ENCODE measurements at regions not wholly inside any gene's neighbourhood (a gene's known extent, or its start where the extent isn't known, plus 50 kb on each side); places are given as distances from the start of the nearest gene placed in this dataset.

DNA sequence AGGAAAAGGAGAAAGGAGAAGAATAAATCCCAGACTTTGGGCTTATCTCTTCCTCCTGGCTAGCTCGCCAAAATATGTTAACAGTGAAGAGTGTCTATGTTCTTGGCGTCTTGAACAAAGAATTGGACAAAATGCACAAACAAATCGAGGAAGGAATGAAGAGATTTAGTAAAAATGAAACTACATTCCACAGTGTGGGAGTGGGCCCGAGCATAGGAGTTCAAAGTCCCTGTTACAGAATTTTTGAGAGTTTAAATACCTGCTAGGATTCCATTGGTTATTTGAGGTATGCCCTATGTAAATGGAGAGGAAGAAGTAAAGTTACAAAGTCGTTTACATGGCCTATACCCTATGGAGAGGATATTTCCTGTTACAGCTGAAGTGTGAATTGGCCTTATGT, 525.1 kb upstream of the CNTN5 start:
- H3K4me1 ChIP-seq (ENCODE audit: insufficient read depth, low read length), result no peaks in the 10 kb centered on the region
- no peak overlapping the region for H3K4me3 ChIP-seq (ENCODE audit: insufficient read depth, low read length)
- no peak overlapping the region for H3K27ac ChIP-seq (ENCODE audit: low read depth, low read length)
- H3K4me2 ChIP-seq (ENCODE audit: insufficient read depth, low read length), result no peak overlapping the region
- TF ChIP-seq, protein P1, sequence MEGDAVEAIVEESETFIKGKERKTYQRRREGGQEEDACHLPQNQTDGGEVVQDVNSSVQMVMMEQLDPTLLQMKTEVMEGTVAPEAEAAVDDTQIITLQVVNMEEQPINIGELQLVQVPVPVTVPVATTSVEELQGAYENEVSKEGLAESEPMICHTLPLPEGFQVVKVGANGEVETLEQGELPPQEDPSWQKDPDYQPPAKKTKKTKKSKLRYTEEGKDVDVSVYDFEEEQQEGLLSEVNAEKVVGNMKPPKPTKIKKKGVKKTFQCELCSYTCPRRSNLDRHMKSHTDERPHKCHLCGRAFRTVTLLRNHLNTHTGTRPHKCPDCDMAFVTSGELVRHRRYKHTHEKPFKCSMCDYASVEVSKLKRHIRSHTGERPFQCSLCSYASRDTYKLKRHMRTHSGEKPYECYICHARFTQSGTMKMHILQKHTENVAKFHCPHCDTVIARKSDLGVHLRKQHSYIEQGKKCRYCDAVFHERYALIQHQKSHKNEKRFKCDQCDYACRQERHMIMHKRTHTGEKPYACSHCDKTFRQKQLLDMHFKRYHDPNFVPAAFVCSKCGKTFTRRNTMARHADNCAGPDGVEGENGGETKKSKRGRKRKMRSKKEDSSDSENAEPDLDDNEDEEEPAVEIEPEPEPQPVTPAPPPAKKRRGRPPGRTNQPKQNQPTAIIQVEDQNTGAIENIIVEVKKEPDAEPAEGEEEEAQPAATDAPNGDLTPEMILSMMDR (IDR thresholded peaks at IDR 0.05; ENCODE audit: extremely low read depth, low read depth, low read length), result no peak
- no peaks in the 10 kb centered on the region for H3K27me3 ChIP-seq (ENCODE audit: insufficient read depth, low read length)
- H3K9me3 ChIP-seq (ENCODE audit: low read depth, low read length), result no peaks in the 10 kb centered on the region
- no peaks in the 10 kb centered on the region for H4K20me1 ChIP-seq (ENCODE audit: insufficient read depth, low read length)
- H3K36me3 ChIP-seq (ENCODE audit: insufficient read depth, low read length), result no peaks in the 10 kb centered on the region
- DNase-seq (ENCODE audit: insufficient read length, low spot score, missing footprints), result no peak
- H3K79me2 ChIP-seq (ENCODE audit: insufficient read depth, low read length), result no peaks in the 10 kb centered on the region
- no peak overlapping the region for H2AFZ ChIP-seq (ENCODE audit: low read length)

DNA sequence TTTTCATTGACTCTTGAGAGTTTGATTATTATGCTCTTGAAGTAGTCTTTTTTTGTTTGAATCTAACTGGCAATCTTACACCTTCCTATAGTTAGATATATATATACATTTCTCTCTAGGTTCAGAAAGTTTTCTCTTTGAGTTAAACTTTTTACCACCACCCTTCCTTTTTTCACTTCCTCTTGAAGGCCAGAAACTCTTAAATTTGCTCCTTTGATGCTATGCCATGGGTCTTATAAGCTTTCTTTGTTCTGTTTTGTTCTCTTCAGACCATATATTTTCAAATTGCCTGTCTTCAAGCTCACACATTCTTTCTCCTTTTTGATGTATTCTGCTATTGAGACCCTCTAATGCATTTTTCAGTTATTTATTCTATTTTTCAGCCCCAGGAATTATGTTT, 513.5 kb upstream of the CNTN5 start:
- Histone ChIP-seq H2AFZ (ENCODE audit: low read length) (no peak overlapping the region), H3K36me3 (ENCODE audit: insufficient read depth, low read length) (no peaks in the 10 kb centered on the region), H3K4me2 (ENCODE audit: insufficient read depth, low read length) (no peak overlapping the region), H3K27ac (ENCODE audit: low read depth, low read length) (no peak overlapping the region), H3K4me1 (ENCODE audit: insufficient read depth, low read length) (no peaks in the 10 kb centered on the region), H3K79me2 (ENCODE audit: insufficient read depth, low read length) (no peaks in the 10 kb centered on the region), H4K20me1 (ENCODE audit: insufficient read depth, low read length) (no peaks in the 10 kb centered on the region), H3K27me3 (ENCODE audit: insufficient read depth, low read length) (no peaks in the 10 kb centered on the region), H3K4me3 (ENCODE audit: insufficient read depth, low read length) (no peak overlapping the region), H3K9me3 (ENCODE audit: low read depth, low read length) (no peaks in the 10 kb centered on the region)
- DNase-seq (ENCODE audit: insufficient read length, low spot score, missing footprints), result no peak
- TF ChIP-seq, protein P1 (IDR thresholded peaks at IDR 0.05; ENCODE audit: extremely low read depth, low read depth, low read length), result no peak

DNA sequence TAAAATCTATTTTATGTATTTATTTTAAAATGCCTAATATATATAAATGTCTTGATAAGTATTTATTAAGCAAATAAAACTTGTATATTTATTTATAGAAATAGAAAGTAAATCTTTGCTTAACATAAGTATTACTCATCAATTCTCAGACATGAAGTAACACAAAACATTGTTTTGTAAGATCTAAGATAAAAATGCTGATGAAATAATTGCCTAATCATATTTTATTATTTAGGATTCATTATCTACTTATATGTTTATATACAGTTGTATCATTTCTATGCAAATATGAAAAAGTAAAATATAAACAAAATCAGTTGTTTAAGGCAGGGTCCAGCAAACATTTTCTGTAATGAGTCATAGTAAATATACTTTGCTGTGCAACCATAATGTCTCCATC, 507.8 kb upstream of the CNTN5 start:
- Histone ChIP-seq H3K9me3 (ENCODE audit: low read depth, low read length) (no peaks in the 10 kb centered on the region), H3K79me2 (ENCODE audit: insufficient read depth, low read length) (no peaks in the 10 kb centered on the region), H3K4me1 (ENCODE audit: insufficient read depth, low read length) (no peaks in the 10 kb centered on the region), H3K4me3 (ENCODE audit: insufficient read depth, low read length) (no peak overlapping the region), H3K36me3 (ENCODE audit: insufficient read depth, low read length) (no peaks in the 10 kb centered on the region), H3K4me2 (ENCODE audit: insufficient read depth, low read length) (no peak overlapping the region), H3K27me3 (ENCODE audit: insufficient read depth, low read length) (no peaks in the 10 kb centered on the region), H3K27ac (ENCODE audit: low read depth, low read length) (no peak overlapping the region), H2AFZ (ENCODE audit: low read length) (no peak overlapping the region), H4K20me1 (ENCODE audit: insufficient read depth, low read length) (no peaks in the 10 kb centered on the region)
- TF ChIP-seq, protein P1 (IDR thresholded peaks at IDR 0.05; ENCODE audit: extremely low read depth, low read depth, low read length), result no peak
- no peak for DNase-seq (ENCODE audit: insufficient read length, low spot score, missing footprints)

DNA sequence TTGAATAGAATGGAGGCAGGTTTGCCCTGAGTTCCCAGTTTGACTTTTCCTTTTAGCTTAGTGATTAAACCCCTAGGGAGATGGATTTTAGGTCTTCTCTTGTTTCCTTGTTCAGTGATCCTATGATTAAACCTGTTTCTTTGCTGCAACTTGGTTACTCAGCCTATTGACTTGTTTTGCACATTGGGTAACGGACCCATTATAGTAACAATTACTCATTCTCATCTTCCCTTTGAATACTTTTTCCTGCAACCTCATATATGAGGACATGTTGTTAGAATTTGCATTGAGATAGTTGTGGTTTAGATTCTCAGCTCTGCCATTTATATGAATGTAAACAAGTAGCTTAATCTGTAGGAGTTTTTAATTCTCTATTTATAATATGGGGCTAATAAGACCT, 489.2 kb upstream of the CNTN5 start:
- no peaks in the 10 kb centered on the region for H3K27me3 ChIP-seq (ENCODE audit: insufficient read depth, low read length)
- H3K4me1 ChIP-seq (ENCODE audit: insufficient read depth, low read length), result no peaks in the 10 kb centered on the region
- H3K4me3 ChIP-seq (ENCODE audit: insufficient read depth, low read length), result no peak overlapping the region
- DNase-seq (ENCODE audit: insufficient read length, low spot score, missing footprints), result no peak
- H3K79me2 ChIP-seq (ENCODE audit: insufficient read depth, low read length), result no peaks in the 10 kb centered on the region
- H3K36me3 ChIP-seq (ENCODE audit: insufficient read depth, low read length), result no peaks in the 10 kb centered on the region
- no peaks in the 10 kb centered on the region for H4K20me1 ChIP-seq (ENCODE audit: insufficient read depth, low read length)
- no peaks in the 10 kb centered on the region for H3K9me3 ChIP-seq (ENCODE audit: low read depth, low read length)
- no peak overlapping the region for H3K4me2 ChIP-seq (ENCODE audit: insufficient read depth, low read length)
- TF ChIP-seq, protein P1 (IDR thresholded peaks at IDR 0.05; ENCODE audit: extremely low read depth, low read depth, low read length), result no peak
- H3K27ac ChIP-seq (ENCODE audit: low read depth, low read length), result no peak overlapping the region
- H2AFZ ChIP-seq (ENCODE audit: low read length), result no peak overlapping the region

All from osteoblast (primary cell).